ENCODE measurements at regions not wholly inside any gene's neighbourhood (a gene's known extent, or its start where the extent isn't known, plus 50 kb on each side); places are given as distances from the start of the nearest gene placed in this dataset.

GRCh38 chrX:39502486-39502885 is 595.3 kb downstream of the BCOR start:
- Histone ChIP-seq H3K4me3 (no peak overlapping the region), H3K36me3 (no peaks in the 10 kb centered on the region), H3K4me1 (ENCODE audit: control insufficient read depth in 1 of 2, low read depth in 2 of 2) (no peaks in the 10 kb centered on the region), H3K27me3 (replicated peaks; ENCODE audit: insufficient read depth) (no peaks in the 10 kb centered on the region), H3K27ac (no peak overlapping the region), H3K9me3 (no peaks in the 10 kb centered on the region)
- TF ChIP-seq CTCF (IDR thresholded peaks at IDR 0.05) = no peak
- ATAC-seq (ENCODE audit: insufficient number of reproducible peaks, low FRiP score, low read depth) (no peak), DNase-seq (ENCODE audit: low spot score) (no peak)

- ATAC-seq (ENCODE audit: insufficient number of reproducible peaks, low FRiP score, low read depth) = no peak
These were observed 593.5 kb downstream of the BCOR start for GRCh38 chrX:39504227-39504626.

GRCh38 chrX:39504850-39505259 is 592.9 kb downstream of the BCOR start:
- Histone ChIP-seq H3K4me1 (ENCODE audit: control insufficient read depth in 1 of 2, low read depth in 2 of 2) (no peaks in the 10 kb centered on the region), H3K27ac (no peak overlapping the region), H3K4me3 (no peak overlapping the region), H3K9me3 (no peaks in the 10 kb centered on the region), H3K36me3 (no peaks in the 10 kb centered on the region), H3K27me3 (replicated peaks; ENCODE audit: insufficient read depth) (no peaks in the 10 kb centered on the region)
- DNase-seq (ENCODE audit: low spot score) = no peak
- no peak for ATAC-seq (ENCODE audit: insufficient number of reproducible peaks, low FRiP score, low read depth)
- TF ChIP-seq CTCF (IDR thresholded peaks at IDR 0.05) = no peak

More at GRCh38 chrX:39504227-39504626, 593.5 kb downstream of the BCOR start:
- Histone ChIP-seq H3K4me3 (no peak overlapping the region), H3K9me3 (no peaks in the 10 kb centered on the region), H3K27ac (no peak overlapping the region), H3K4me1 (ENCODE audit: control insufficient read depth in 1 of 2, low read depth in 2 of 2) (no peaks in the 10 kb centered on the region), H3K27me3 (replicated peaks; ENCODE audit: insufficient read depth) (no peaks in the 10 kb centered on the region), H3K36me3 (no peaks in the 10 kb centered on the region)
- no peak for TF ChIP-seq CTCF (IDR thresholded peaks at IDR 0.05)
- no peak for DNase-seq (ENCODE audit: low spot score)

DNA sequence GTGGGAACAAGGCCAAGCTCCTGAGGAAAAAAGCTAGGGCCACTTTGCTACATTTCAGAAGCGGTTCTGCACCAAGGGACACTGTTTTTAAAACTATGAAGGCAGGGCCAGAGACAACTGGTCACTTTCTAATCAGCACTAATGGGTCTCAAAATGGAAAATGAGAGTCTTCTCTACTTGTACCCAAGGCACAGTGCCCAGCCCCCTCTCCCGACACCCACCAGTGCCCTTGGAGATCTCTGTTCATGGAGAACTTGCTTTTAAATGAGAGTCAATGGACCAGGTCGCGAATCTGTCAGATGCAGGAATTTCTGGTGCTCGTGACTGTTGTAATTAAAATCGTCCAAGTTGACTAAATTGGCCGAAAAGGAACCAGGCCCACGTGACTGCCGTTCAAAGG is 591.6 kb downstream of the BCOR start:
- no peak for ATAC-seq (ENCODE audit: insufficient number of reproducible peaks, low FRiP score, low read depth)
- no peak for DNase-seq (ENCODE audit: low spot score)
- Histone ChIP-seq H3K4me3 (no peak overlapping the region), H3K27me3 (replicated peaks; ENCODE audit: insufficient read depth) (no peaks in the 10 kb centered on the region), H3K27ac (no peak overlapping the region), H3K36me3 (no peaks in the 10 kb centered on the region), H3K9me3 (no peaks in the 10 kb centered on the region), H3K4me1 (ENCODE audit: control insufficient read depth in 1 of 2, low read depth in 2 of 2) (no peaks in the 10 kb centered on the region)
- no peak for TF ChIP-seq CTCF (IDR thresholded peaks at IDR 0.05)

DNA sequence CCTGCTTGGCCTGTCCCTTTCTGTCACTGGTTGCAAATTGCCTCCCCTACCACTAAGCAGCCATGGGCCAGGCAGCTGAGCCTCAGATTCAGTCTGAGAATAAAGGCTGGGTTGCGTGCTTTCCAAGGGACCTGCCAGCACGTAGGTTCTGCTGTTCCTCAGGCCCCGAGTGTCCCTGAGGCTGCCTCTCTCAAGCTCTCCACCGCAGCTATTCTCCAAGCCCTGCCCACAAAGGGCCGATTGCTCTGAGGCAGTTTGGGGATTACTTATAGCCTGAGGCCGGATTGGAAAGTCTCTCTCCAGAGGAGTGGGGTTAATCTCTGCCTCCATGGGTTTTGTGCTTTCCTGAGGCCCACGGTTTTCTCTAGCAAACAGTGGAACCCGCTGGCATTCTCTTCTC is 590.7 kb downstream of the BCOR start:
- ATAC-seq (ENCODE audit: insufficient number of reproducible peaks, low FRiP score, low read depth) = no peak
- Histone ChIP-seq H3K36me3 (no peaks in the 10 kb centered on the region), H3K9me3 (no peaks in the 10 kb centered on the region), H3K4me1 (ENCODE audit: control insufficient read depth in 1 of 2, low read depth in 2 of 2) (no peaks in the 10 kb centered on the region), H3K4me3 (no peak overlapping the region), H3K27me3 (replicated peaks; ENCODE audit: insufficient read depth) (no peaks in the 10 kb centered on the region), H3K27ac (no peak overlapping the region)
- no peak for TF ChIP-seq CTCF (IDR thresholded peaks at IDR 0.05)
- DNase-seq (ENCODE audit: low spot score) = no peak
